Keratinocyte (primary cell): ENCODE measurements at regions not wholly inside any gene's neighbourhood (a gene's known extent, or its start where the extent isn't known, plus 50 kb on each side); places are given as distances from the start of the nearest gene placed in this dataset.
A peak's percentile ranks its signal among the peaks of the same experiment; 100 is the strongest.

Experiments used
- DNase-seq: peaks from one replicate; pipeline ENCODE4 v3.0.0-alpha.2; 2011; ENCODE audit warnings: low read depth, missing footprints, low spot score
- FAIRE-seq: peaks from 2 replicates; lab custom pipeline; 2011; peaks lifted over from hg19 to GRCh38; lab: Jason Lieb, UNC
- H2AFZ ChIP-seq: 2 replicates; pipeline ENCODE4 v1.6.0; 2012; ENCODE audit warnings: low read length, control low read depth, inconsistent platforms; ENCODE audit not compliant: control insufficient read depth
- H3K27ac ChIP-seq: 2 replicates; pipeline ENCODE4 v1.5.1; 2011; ENCODE audit warnings: low read length; ENCODE audit not compliant: control insufficient read depth, insufficient read depth
- H3K27me3 ChIP-seq: 3 replicates; pipeline ENCODE4 v1.6.0; 2011; ENCODE audit warnings: low read length; ENCODE audit not compliant: control insufficient read depth, insufficient read depth; ENCODE audit errors: extremely low read depth
- H3K36me3 ChIP-seq, 2 experiments: 2 replicates in 1 of 2; 3 replicates in 1 of 2; pipeline ENCODE4 v1.5.1; 2011; ENCODE audit warnings: low read length in 2 of 2, mild to moderate bottlenecking in 1 of 2; ENCODE audit not compliant: control insufficient read depth in 2 of 2, insufficient read depth in 2 of 2; ENCODE audit errors: extremely low read depth in 1 of 2
- H3K4me1 ChIP-seq: 3 replicates; pipeline ENCODE4 v1.5.1; 2011; ENCODE audit warnings: low read length; ENCODE audit not compliant: control insufficient read depth, insufficient read depth; ENCODE audit errors: extremely low read depth
- H3K4me2 ChIP-seq: 3 replicates; pipeline ENCODE4 v1.6.0; 2011; ENCODE audit warnings: low read depth, low read length; ENCODE audit not compliant: control insufficient read depth, insufficient read depth; ENCODE audit errors: extremely low read depth
- H3K4me3 ChIP-seq, 3 experiments: fragments of 200-600 bp in 1 of 3; sonication (generic) in 1 of 3; 2 replicates in 2 of 3; 3 replicates in 1 of 3; pipeline ENCODE4 v1.5.1; 2011 to 2016; ENCODE audit warnings: low read length in 3 of 3, mild to moderate bottlenecking in 3 of 3, control low read depth in 2 of 3, inconsistent platforms in 1 of 3, low read depth in 1 of 3, mixed read lengths in 1 of 3, mixed run types in 1 of 3, moderate library complexity in 1 of 3; ENCODE audit not compliant: control insufficient read depth in 2 of 3, insufficient read depth in 2 of 3; ENCODE audit errors: extremely low read depth in 1 of 3
- H3K79me2 ChIP-seq: 2 replicates; pipeline ENCODE4 v1.6.0; 2012; ENCODE audit warnings: low read length; ENCODE audit not compliant: control insufficient read depth, insufficient read depth
- H3K9ac ChIP-seq: 3 replicates; pipeline ENCODE4 v1.6.0; 2011; ENCODE audit warnings: low read length; ENCODE audit not compliant: control insufficient read depth, insufficient read depth; ENCODE audit errors: extremely low read depth
- H3K9me1 ChIP-seq: 3 replicates; pipeline ENCODE4 v1.6.0; 2011; ENCODE audit warnings: low read length; ENCODE audit not compliant: control insufficient read depth, insufficient read depth; ENCODE audit errors: extremely low read depth
- H3K9me3 ChIP-seq: 2 replicates; pipeline ENCODE4 v1.5.1; 2012; ENCODE audit warnings: low read depth, low read length; ENCODE audit not compliant: control insufficient read depth
- H4K20me1 ChIP-seq: 3 replicates; pipeline ENCODE4 v1.6.0; 2011; ENCODE audit warnings: low read length; ENCODE audit not compliant: control insufficient read depth, insufficient read depth; ENCODE audit errors: extremely low read depth
- CTCF ChIP-seq, 3 experiments: IDR thresholded peaks in 1 of 3; conservative IDR thresholded peaks in 1 of 3; optimal IDR thresholded peaks in 1 of 3; 2 replicates in 2 of 3; 3 replicates in 1 of 3; pipeline versions ENCODE3 to v1.5.1; 2011; ENCODE audit warnings: low read length in 3 of 3, mild to moderate bottlenecking in 3 of 3, moderate library complexity in 2 of 3, control low read depth in 1 of 3, inconsistent platforms in 1 of 3; ENCODE audit not compliant: insufficient read depth in 2 of 3; ENCODE audit errors: extremely low read depth in 1 of 3
- EZH2 ChIP-seq: IDR thresholded peaks from one replicate; pipeline ENCODE4 v1.6.1; 2012; ENCODE audit warnings: inconsistent platforms, mild to moderate bottlenecking, low read length, moderate library complexity
- dilution Hi-C: fragments of 300-500 bp; cut with MboI; formaldehyde crosslinking; loops from one replicate; pipeline ENCODE4 v1.7.0; 2020; ENCODE audit warnings: low sequenced_read_pairs; ENCODE audit not compliant: extremely low pct_ligation_motif_present

GRCh38 chr18:2147476-2148230 is 423.7 kb downstream of the METTL4 start:
- dilution Hi-C loops, result no loop called here
- FAIRE-seq, result peak; percentile 92
- H3K4me2 ChIP-seq, result no peak overlapping the region

GRCh38 chr18:2148823-2149222 is 422.5 kb downstream of the METTL4 start:
- Histone ChIP-seq H3K36me3 (no peaks in the 10 kb centered on the region), H3K27me3 (no peaks in the 10 kb centered on the region), H3K4me3 (no peak overlapping the region), H3K79me2 (no peaks in the 10 kb centered on the region), H3K9ac (no peak overlapping the region), H4K20me1 (no peaks in the 10 kb centered on the region), H3K4me1 (no peaks in the 10 kb centered on the region), H3K4me2 (no peak overlapping the region), H3K9me3 (no peaks in the 10 kb centered on the region), H3K9me1 (no peaks in the 10 kb centered on the region), H3K27ac (no peak overlapping the region), H2AFZ (no peak overlapping the region)
- dilution Hi-C loops, result no loop called here
- FAIRE-seq (no peak), DNase-seq (no peak)
- TF ChIP-seq CTCF (optimal IDR thresholded peaks at IDR 0.05 in 1 of 3, IDR thresholded peaks at IDR 0.05 in 1 of 3, conservative IDR thresholded peaks at IDR 0.05 in 1 of 3; ENCODE audit: extremely low read depth in 1 of 3, insufficient read depth in 2 of 3, low read length in 3 of 3) (no peak), EZH2 (no peak)

More at GRCh38 chr18:2147476-2148230, 423.7 kb downstream of the METTL4 start:
- Histone ChIP-seq H3K27me3 (no peaks in the 10 kb centered on the region), H3K9me3 (no peaks in the 10 kb centered on the region), H3K36me3 (no peaks in the 10 kb centered on the region), H3K4me3 (no peak overlapping the region), H3K27ac (no peak overlapping the region), H2AFZ (no peak overlapping the region), H3K4me1 (no peaks in the 10 kb centered on the region), H3K9ac (no peak overlapping the region), H3K79me2 (no peaks in the 10 kb centered on the region), H4K20me1 (no peaks in the 10 kb centered on the region), H3K9me1 (no peaks in the 10 kb centered on the region)
- DNase-seq, result peak; percentile 77
- TF ChIP-seq CTCF (optimal IDR thresholded peaks at IDR 0.05 in 1 of 3, IDR thresholded peaks at IDR 0.05 in 1 of 3, conservative IDR thresholded peaks at IDR 0.05 in 1 of 3; ENCODE audit: extremely low read depth in 1 of 3, insufficient read depth in 2 of 3, low read length in 3 of 3) (no peak), EZH2 (no peak)
